ENCODE measurements at regions not wholly inside any gene's neighbourhood (a gene's known extent, or its start where the extent isn't known, plus 50 kb on each side); places are given as distances from the start of the nearest gene placed in this dataset.

GRCh38 chr4:141416677-141417363 is 196.1 kb downstream of the ZNF330 start:
- TF ChIP-seq CTCF (IDR thresholded peaks at IDR 0.05; ENCODE audit: low read depth, low read length, poor library complexity, severe bottlenecking) (no peak), EZH2phosphoT487 (IDR thresholded peaks at IDR 0.05; ENCODE audit: borderline replicate concordance, low read length) (no peak)
- Histone ChIP-seq H3K27me3 (ENCODE audit: control insufficient read depth, low read length) (no peaks in the 10 kb centered on the region), H3K36me3 (ENCODE audit: control insufficient read depth, low read length) (no peaks in the 10 kb centered on the region), H3K79me2 (ENCODE audit: control insufficient read depth, low read length) (no peaks in the 10 kb centered on the region), H3K4me1 (ENCODE audit: control insufficient read depth, low read length) (no peaks in the 10 kb centered on the region), H3F3A (ENCODE audit: control insufficient read depth, insufficient read depth) (no peaks in the 10 kb centered on the region), H3K9me3 (ENCODE audit: control insufficient read depth, insufficient read depth, low read length) (no peaks in the 10 kb centered on the region), H3K9me2 (replicated peaks; ENCODE audit: control insufficient read depth, low read length) (no peaks in the 10 kb centered on the region), H3K27ac (ENCODE audit: low read depth, low read length) (no peak overlapping the region), H3K4me3 (ENCODE audit: low read length) (no peak overlapping the region), H3K4me2 (ENCODE audit: low read length) (no peak overlapping the region), H4K20me1 (ENCODE audit: control insufficient read depth, insufficient read depth, low read depth, low read length) (no peaks in the 10 kb centered on the region)

GRCh38 chr4:141417387-141417786 is 196.7 kb downstream of the ZNF330 start:
- Histone ChIP-seq H3F3A (ENCODE audit: control insufficient read depth, insufficient read depth) (no peaks in the 10 kb centered on the region), H3K9me2 (replicated peaks; ENCODE audit: control insufficient read depth, low read length) (no peaks in the 10 kb centered on the region), H3K9me3 (ENCODE audit: control insufficient read depth, insufficient read depth, low read length) (no peaks in the 10 kb centered on the region), H3K27me3 (ENCODE audit: control insufficient read depth, low read length) (no peaks in the 10 kb centered on the region), H3K79me2 (ENCODE audit: control insufficient read depth, low read length) (no peaks in the 10 kb centered on the region), H3K27ac (ENCODE audit: low read depth, low read length) (no peak overlapping the region), H4K20me1 (ENCODE audit: control insufficient read depth, insufficient read depth, low read depth, low read length) (no peaks in the 10 kb centered on the region), H3K4me3 (ENCODE audit: low read length) (no peak overlapping the region), H3K4me2 (ENCODE audit: low read length) (no peak overlapping the region), H3K4me1 (ENCODE audit: control insufficient read depth, low read length) (no peaks in the 10 kb centered on the region), H3K36me3 (ENCODE audit: control insufficient read depth, low read length) (no peaks in the 10 kb centered on the region)
- TF ChIP-seq EZH2phosphoT487 (IDR thresholded peaks at IDR 0.05; ENCODE audit: borderline replicate concordance, low read length), result no peak
- TF ChIP-seq CTCF (IDR thresholded peaks at IDR 0.05; ENCODE audit: low read depth, low read length, poor library complexity, severe bottlenecking), result no peak

- no peaks in the 10 kb centered on the region for H3K9me3 ChIP-seq (ENCODE audit: control insufficient read depth, insufficient read depth, low read length)
- H4K20me1 ChIP-seq (ENCODE audit: control insufficient read depth, insufficient read depth, low read depth, low read length), result no peaks in the 10 kb centered on the region
- no peaks in the 10 kb centered on the region for H3K36me3 ChIP-seq (ENCODE audit: control insufficient read depth, low read length)
- no peaks in the 10 kb centered on the region for H3F3A ChIP-seq (ENCODE audit: control insufficient read depth, insufficient read depth)
- TF ChIP-seq CTCF (IDR thresholded peaks at IDR 0.05; ENCODE audit: low read depth, low read length, poor library complexity, severe bottlenecking) (no peak), EZH2phosphoT487 (IDR thresholded peaks at IDR 0.05; ENCODE audit: borderline replicate concordance, low read length) (no peak)
- H3K4me1 ChIP-seq (ENCODE audit: control insufficient read depth, low read length), result no peaks in the 10 kb centered on the region
- H3K4me2 ChIP-seq (ENCODE audit: low read length), result no peak overlapping the region
- no peaks in the 10 kb centered on the region for H3K79me2 ChIP-seq (ENCODE audit: control insufficient read depth, low read length)
- no peak overlapping the region for H3K4me3 ChIP-seq (ENCODE audit: low read length)
- H3K9me2 ChIP-seq (replicated peaks; ENCODE audit: control insufficient read depth, low read length), result no peaks in the 10 kb centered on the region
- no peak overlapping the region for H3K27ac ChIP-seq (ENCODE audit: low read depth, low read length)
- no peaks in the 10 kb centered on the region for H3K27me3 ChIP-seq (ENCODE audit: control insufficient read depth, low read length)
Observed at GRCh38 chr4:141425124-141425523, 204.4 kb downstream of the ZNF330 start.
